ENCODE measurements at regions not wholly inside any gene's neighbourhood (a gene's known extent, or its start where the extent isn't known, plus 50 kb on each side); places are given as distances from the start of the nearest gene placed in this dataset.

GRCh38 chr13:109281017-109281902, 505.1 kb downstream of the IRS2 start:
- peaks cover 0 to 9% of the 10 kb centered on the region in 2 donors for H3K4me1 ChIP-seq
- intact Hi-C loops (cut with DNase I; ENCODE audit: low total_unique reads) (no loop called here), in situ Hi-C loops (cut with MboI; ENCODE audit: low sequenced_read_pairs in 4 of 4) (no loop called here)
- peak overlapping the region in 3 of 4 donors; percentile 39 to 49 (median 48) for H3K4me3 ChIP-seq
- no peaks in the 10 kb centered on the region for H3K27me3 ChIP-seq
- DNase-seq: peak in 1 of 2 donors; percentile 13
- H3K36me3 ChIP-seq: no peaks in the 10 kb centered on the region
- TF ChIP-seq POLR2A (IDR thresholded peaks at IDR 0.05) (no peak), CTCF (IDR thresholded peaks at IDR 0.05 in 4 of 5, conservative IDR thresholded peaks at IDR 0.05 in 1 of 5) (no peak)
- no peaks in the 10 kb centered on the region for H3K9me3 ChIP-seq
- peak; percentile 93 to 96 for ATAC-seq
- peak overlapping the region; percentile 82 to 91 (median 86) for H3K27ac ChIP-seq

- H3K4me1 ChIP-seq: peaks cover 6 to 24% of the 10 kb centered on the region in 2 donors
- H3K4me3 ChIP-seq: no peak overlapping the region
- TF ChIP-seq CTCF (IDR thresholded peaks at IDR 0.05 in 4 of 5, conservative IDR thresholded peaks at IDR 0.05 in 1 of 5) (no peak), POLR2A (IDR thresholded peaks at IDR 0.05) (no peak)
- peak overlapping the region in 1 of 4 donors; percentile 53 for H3K27ac ChIP-seq
- no peak for DNase-seq
- H3K27me3 ChIP-seq: no peaks in the 10 kb centered on the region
- H3K36me3 ChIP-seq: no peaks in the 10 kb centered on the region
- in situ Hi-C loops (cut with MboI; ENCODE audit: low sequenced_read_pairs in 4 of 4) (no loop called here), intact Hi-C loops (cut with DNase I; ENCODE audit: low total_unique reads) (no loop called here)
- H3K9me3 ChIP-seq: no peaks in the 10 kb centered on the region
- no peak for ATAC-seq
These were observed 510.1 kb downstream of the IRS2 start for GRCh38 chr13:109276261-109276660.

- TF ChIP-seq CTCF (IDR thresholded peaks at IDR 0.05 in 4 of 5, conservative IDR thresholded peaks at IDR 0.05 in 1 of 5) (peak in 1 of 5 experiments; percentile 9), POLR2A (IDR thresholded peaks at IDR 0.05) (no peak)
- ATAC-seq: no peak
These were observed 510.5 kb downstream of the IRS2 start for GRCh38 chr13:109275852-109276251.

GRCh38 chr13:109275139-109275745, 511.1 kb downstream of the IRS2 start:
- H3K9me3 ChIP-seq: no peaks in the 10 kb centered on the region
- H3K27me3 ChIP-seq: no peaks in the 10 kb centered on the region
- TF ChIP-seq POLR2A (IDR thresholded peaks at IDR 0.05) (no peak), CTCF (IDR thresholded peaks at IDR 0.05 in 4 of 5, conservative IDR thresholded peaks at IDR 0.05 in 1 of 5) (no peak)
- no peak overlapping the region for H3K4me3 ChIP-seq
- DNase-seq (no peak), ATAC-seq (no peak)
- H3K4me1 ChIP-seq: peaks cover 6 to 21% of the 10 kb centered on the region in 2 donors
- no peaks in the 10 kb centered on the region for H3K36me3 ChIP-seq
- peak overlapping the region; percentile 45 to 85 (median 68) for H3K27ac ChIP-seq
- in situ Hi-C loops (cut with MboI; ENCODE audit: low sequenced_read_pairs in 4 of 4): no loop called here
- intact Hi-C loops (cut with DNase I; ENCODE audit: low total_unique reads): no loop called here

More at GRCh38 chr13:109275852-109276251, 510.5 kb downstream of the IRS2 start:
- DNase-seq: peak in 1 of 2 donors; percentile 18
- in situ Hi-C loops (cut with MboI; ENCODE audit: low sequenced_read_pairs in 4 of 4): no loop called here
- Histone ChIP-seq H3K36me3 (no peaks in the 10 kb centered on the region), H3K27me3 (no peaks in the 10 kb centered on the region), H3K9me3 (no peaks in the 10 kb centered on the region), H3K4me3 (no peak overlapping the region), H3K4me1 (peaks cover 6 to 21% of the 10 kb centered on the region in 2 donors), H3K27ac (peak overlapping the region in 1 of 4 donors; percentile 85)
- intact Hi-C loops (cut with DNase I; ENCODE audit: low total_unique reads): no loop called here

Measured in gastrocnemius medialis (tissue), 4 donors.